Suprapubic skin (tissue), 4 donors: ENCODE measurements at regions not wholly inside any gene's neighbourhood (a gene's known extent, or its start where the extent isn't known, plus 50 kb on each side); places are given as distances from the start of the nearest gene placed in this dataset.

Source experiments
- CTCF ChIP-seq, 2 donors: fragments of 200-600 bp in 1 of 2; fragments of 450-650 bp in 1 of 2; sonication (generic) in 1 of 2; IDR thresholded peaks; one replicate each; pipeline ENCODE4 v1.5.1; 2016 to 2019; ENCODE audit warnings: antibody characterized with exemption in 2 of 2, mild to moderate bottlenecking in 1 of 2, moderate library complexity in 1 of 2
- EP300 ChIP-seq: sonication (generic); formaldehyde crosslinking; IDR thresholded peaks from one replicate; pipeline ENCODE4 v1.6.1; 2017; ENCODE audit warnings: antibody characterized with exemption
- POLR2A ChIP-seq, 2 donors: fragments of 450-650 bp; IDR thresholded peaks; one replicate each; pipeline ENCODE4 v1.6.1; 2017; ENCODE audit warnings: antibody characterized with exemption in 2 of 2, mild to moderate bottlenecking in 2 of 2, moderate library complexity in 2 of 2
- POLR2AphosphoS5 ChIP-seq, 3 donors: sonication (generic); formaldehyde crosslinking; IDR thresholded peaks; one replicate each; pipeline ENCODE4 v1.6.1; 2017; ENCODE audit warnings: antibody characterized with exemption in 3 of 3

DNA sequence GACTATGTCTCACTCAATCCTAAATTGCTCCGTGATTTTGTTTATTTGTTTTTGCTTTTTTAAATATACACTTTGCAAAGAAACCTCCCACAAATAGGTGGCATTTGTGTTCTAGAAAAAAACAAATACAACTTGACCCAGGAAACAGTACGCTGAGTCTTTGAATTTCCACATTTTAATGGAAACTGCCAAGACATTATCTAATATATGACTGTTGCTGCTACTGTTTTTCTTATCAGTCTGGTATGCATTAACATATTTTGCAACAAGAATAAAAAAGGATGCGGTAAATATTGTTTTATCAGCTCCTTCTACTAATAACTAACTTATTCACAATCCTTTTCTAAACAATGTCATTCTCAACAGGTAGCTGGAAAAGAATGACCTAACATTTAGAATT, 187.4 kb downstream of the LRIG3 start:
- no peak for TF ChIP-seq CTCF (IDR thresholded peaks at IDR 0.05)
- no peak for TF ChIP-seq EP300
- TF ChIP-seq POLR2A (IDR thresholded peaks at IDR 0.05) = no peak
- no peak for TF ChIP-seq POLR2AphosphoS5 (IDR thresholded peaks at IDR 0.05)
